Right ventricle myocardium inferior (tissue), 1 donor: ENCODE measurements at regions not wholly inside any gene's neighbourhood (a gene's known extent, or its start where the extent isn't known, plus 50 kb on each side); places are given as distances from the start of the nearest gene placed in this dataset.

ENCODE experiments used
- ATAC-seq: fragments of 200-7000 bp; cut with Tn5 transposase; one replicate; pipeline ENCODE4 v1.9.1; 2020; ENCODE audit warnings: mild to moderate bottlenecking, moderate library complexity
- DNase-seq: peaks from one replicate; pipeline ENCODE4 v3.0.0; 2021; ENCODE audit errors: missing footprints
- intact Hi-C: fragments of 100-400 bp; cut with DNase I; formaldehyde crosslinking; loops from one replicate; pipeline ENCODE4 v1.11.0; 2022
- donor health status: DM: no; HTN: yes; CAD: no; lungs with severe emphysema.

GRCh38 chr2:180651596-180651995 is 328.8 kb upstream of the UBE2E3 start:
- DNase-seq (no peak), ATAC-seq (no peak)
- intact Hi-C loops: no loop called here

GRCh38 chr2:180647621-180648020 is 332.8 kb upstream of the UBE2E3 start:
- DNase-seq: peak; percentile 64
- peak; percentile 88 for ATAC-seq
- intact Hi-C loops: no loop called here

GRCh38 chr2:180647221-180647620 is 333.2 kb upstream of the UBE2E3 start:
- no peak for DNase-seq
- intact Hi-C loops: no loop called here
- ATAC-seq: peak; percentile 59

GRCh38 chr2:180646756-180647155 is 333.6 kb upstream of the UBE2E3 start:
- intact Hi-C loops: no loop called here
- no peak for ATAC-seq

GRCh38 chr2:180644709-180645108 is 335.7 kb upstream of the UBE2E3 start:
- no peak for DNase-seq
- no peak for ATAC-seq
- intact Hi-C loops: no loop called here

More at GRCh38 chr2:180646756-180647155, 333.6 kb upstream of the UBE2E3 start:
- no peak for DNase-seq

GRCh38 chr2:180630756-180631155 is 349.6 kb upstream of the UBE2E3 start:
- no peak for ATAC-seq
- intact Hi-C loops: no loop called here
- no peak for DNase-seq

- ATAC-seq (no peak), DNase-seq (no peak)
- intact Hi-C loops: no loop called here
Observed at GRCh38 chr2:180625006-180625844, 355.2 kb upstream of the UBE2E3 start.

- DNase-seq (no peak), ATAC-seq (no peak)
- intact Hi-C loops: no loop called here
Observed at GRCh38 chr2:180621941-180622918, 358.2 kb upstream of the UBE2E3 start.

- no peak for ATAC-seq
- intact Hi-C loops: no loop called here
- no peak for DNase-seq
Observed at GRCh38 chr2:180621366-180621765, 359.0 kb upstream of the UBE2E3 start.

GRCh38 chr2:180618570-180618969 is 361.8 kb upstream of the UBE2E3 start:
- no peak for ATAC-seq
- no peak for DNase-seq

GRCh38 chr2:180614776-180615175 is 365.6 kb upstream of the UBE2E3 start:
- ATAC-seq: no peak
- no peak for DNase-seq
- intact Hi-C loops: no loop called here

More at GRCh38 chr2:180618570-180618969, 361.8 kb upstream of the UBE2E3 start:
- intact Hi-C loops: no loop called here

GRCh38 chr2:180609626-180610340 is 370.6 kb upstream of the UBE2E3 start:
- DNase-seq: no peak
- intact Hi-C loops: no loop called here
- ATAC-seq: no peak

- DNase-seq: no peak
- ATAC-seq: no peak
- intact Hi-C loops: no loop called here
Observed at GRCh38 chr2:180607514-180608049, 372.8 kb upstream of the UBE2E3 start.

- intact Hi-C loops: no loop called here
- DNase-seq (no peak), ATAC-seq (no peak)
Observed at GRCh38 chr2:180604077-180604476, 376.3 kb upstream of the UBE2E3 start.

GRCh38 chr2:180601016-180601415 is 379.4 kb upstream of the UBE2E3 start:
- ATAC-seq (no peak), DNase-seq (no peak)
- intact Hi-C loops: no loop called here

- intact Hi-C loops: no loop called here
- DNase-seq (no peak), ATAC-seq (no peak)
Observed at GRCh38 chr2:180599804-180600203, 380.6 kb upstream of the UBE2E3 start.

- DNase-seq (no peak), ATAC-seq (no peak)
- intact Hi-C loops: no loop called here
Observed at GRCh38 chr2:180597179-180597578, 383.2 kb upstream of the UBE2E3 start.

GRCh38 chr2:180596453-180596852 is 384.0 kb upstream of the UBE2E3 start:
- DNase-seq: no peak
- ATAC-seq: no peak
- intact Hi-C loops: no loop called here

GRCh38 chr2:180591947-180592346 is 388.5 kb upstream of the UBE2E3 start:
- DNase-seq (no peak), ATAC-seq (no peak)
- intact Hi-C loops: no loop called here
